C4-2B (cell line): ENCODE measurements at regions not wholly inside any gene's neighbourhood (a gene's known extent, or its start where the extent isn't known, plus 50 kb on each side); places are given as distances from the start of the nearest gene placed in this dataset.
"Not testable (repeated sequence)": the region's sequence is repeated elsewhere in the genome, so short reads cannot be mapped to it uniquely, and the experiment has no call there.

ENCODE experiments used
- H3K27ac ChIP-seq: fragments of 450-650 bp; 2 replicates; pipeline ENCODE4 v1.5.1; 2017
- ZFX ChIP-seq: fragments of 450-650 bp; IDR thresholded peaks from 2 replicates; pipeline ENCODE4 v1.6.1; 2017
- TF ChIP-seq, protein P1 (sequence below): fragments of 450-650 bp; conservative IDR thresholded peaks from 2 replicates; pipeline ENCODE4 v1.5.1; 2017; ENCODE audit warnings: mild to moderate bottlenecking

DNA sequence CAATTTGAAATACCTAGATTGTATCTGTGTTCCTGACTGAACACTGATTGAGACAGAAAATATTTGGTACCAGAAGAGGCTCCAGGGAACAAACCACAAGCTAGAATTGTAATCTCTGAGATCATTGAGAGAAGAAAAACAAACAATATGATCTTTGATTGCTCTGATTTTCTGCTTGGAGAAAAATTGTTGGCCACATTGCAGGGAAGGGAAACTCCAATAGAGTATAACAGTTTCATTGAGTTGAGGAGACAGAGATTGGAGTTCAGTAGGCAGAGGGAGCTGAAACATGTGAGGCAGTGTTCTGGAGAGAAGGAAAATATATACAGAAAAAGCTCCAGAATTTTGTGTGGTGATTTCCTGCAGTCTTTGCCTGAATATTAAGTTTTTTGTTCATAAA is 158.2 kb downstream of the C4orf33 start:
- TF ChIP-seq, protein P1, sequence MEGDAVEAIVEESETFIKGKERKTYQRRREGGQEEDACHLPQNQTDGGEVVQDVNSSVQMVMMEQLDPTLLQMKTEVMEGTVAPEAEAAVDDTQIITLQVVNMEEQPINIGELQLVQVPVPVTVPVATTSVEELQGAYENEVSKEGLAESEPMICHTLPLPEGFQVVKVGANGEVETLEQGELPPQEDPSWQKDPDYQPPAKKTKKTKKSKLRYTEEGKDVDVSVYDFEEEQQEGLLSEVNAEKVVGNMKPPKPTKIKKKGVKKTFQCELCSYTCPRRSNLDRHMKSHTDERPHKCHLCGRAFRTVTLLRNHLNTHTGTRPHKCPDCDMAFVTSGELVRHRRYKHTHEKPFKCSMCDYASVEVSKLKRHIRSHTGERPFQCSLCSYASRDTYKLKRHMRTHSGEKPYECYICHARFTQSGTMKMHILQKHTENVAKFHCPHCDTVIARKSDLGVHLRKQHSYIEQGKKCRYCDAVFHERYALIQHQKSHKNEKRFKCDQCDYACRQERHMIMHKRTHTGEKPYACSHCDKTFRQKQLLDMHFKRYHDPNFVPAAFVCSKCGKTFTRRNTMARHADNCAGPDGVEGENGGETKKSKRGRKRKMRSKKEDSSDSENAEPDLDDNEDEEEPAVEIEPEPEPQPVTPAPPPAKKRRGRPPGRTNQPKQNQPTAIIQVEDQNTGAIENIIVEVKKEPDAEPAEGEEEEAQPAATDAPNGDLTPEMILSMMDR, result no peak
- TF ChIP-seq ZFX, result no peak

DNA sequence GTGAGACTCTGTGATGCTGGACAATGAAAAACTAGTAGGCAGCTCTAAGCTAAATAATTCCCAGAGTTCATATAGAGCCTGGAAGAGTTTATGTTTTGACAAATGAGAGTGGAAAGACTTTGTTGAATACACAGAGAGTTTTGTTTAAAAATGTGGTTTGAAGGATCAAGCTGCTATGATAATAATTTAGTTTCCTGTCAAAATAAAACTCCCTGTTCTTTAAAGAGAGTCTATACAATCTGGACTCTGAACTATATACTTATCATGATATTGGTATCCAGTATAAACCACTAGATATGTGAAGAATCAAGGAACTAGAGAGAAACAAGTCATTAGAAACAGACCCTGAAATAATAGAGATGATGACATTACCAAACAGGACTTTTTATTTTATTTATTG is 158.6 kb downstream of the C4orf33 start:
- TF ChIP-seq, protein P1, result no peak
- TF ChIP-seq ZFX, result no peak
- no peak overlapping the region for H3K27ac ChIP-seq

More for the DNA sequence above, 158.2 kb downstream of the C4orf33 start:
- no peak overlapping the region for H3K27ac ChIP-seq

DNA sequence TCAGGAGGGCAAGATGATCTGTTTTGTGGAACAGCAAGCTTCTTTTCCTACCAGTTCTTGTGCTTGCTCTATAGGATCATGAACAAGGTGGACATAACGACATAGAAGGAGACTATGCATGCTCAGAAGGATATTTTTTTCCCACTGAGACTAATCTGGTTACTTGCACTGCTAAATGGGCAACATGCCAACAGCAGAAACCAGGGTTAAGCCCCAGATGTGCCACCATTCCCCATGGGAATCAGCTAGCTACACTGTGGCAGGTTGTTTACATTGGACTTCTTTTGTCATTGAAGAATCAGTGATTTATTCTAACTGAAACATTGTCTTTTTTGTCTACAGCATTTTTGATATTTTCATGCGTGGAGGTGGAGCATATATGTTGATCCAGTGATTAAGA is 165.6 kb downstream of the C4orf33 start:
- TF ChIP-seq, protein P1, result no peak
- TF ChIP-seq ZFX, result no peak

DNA sequence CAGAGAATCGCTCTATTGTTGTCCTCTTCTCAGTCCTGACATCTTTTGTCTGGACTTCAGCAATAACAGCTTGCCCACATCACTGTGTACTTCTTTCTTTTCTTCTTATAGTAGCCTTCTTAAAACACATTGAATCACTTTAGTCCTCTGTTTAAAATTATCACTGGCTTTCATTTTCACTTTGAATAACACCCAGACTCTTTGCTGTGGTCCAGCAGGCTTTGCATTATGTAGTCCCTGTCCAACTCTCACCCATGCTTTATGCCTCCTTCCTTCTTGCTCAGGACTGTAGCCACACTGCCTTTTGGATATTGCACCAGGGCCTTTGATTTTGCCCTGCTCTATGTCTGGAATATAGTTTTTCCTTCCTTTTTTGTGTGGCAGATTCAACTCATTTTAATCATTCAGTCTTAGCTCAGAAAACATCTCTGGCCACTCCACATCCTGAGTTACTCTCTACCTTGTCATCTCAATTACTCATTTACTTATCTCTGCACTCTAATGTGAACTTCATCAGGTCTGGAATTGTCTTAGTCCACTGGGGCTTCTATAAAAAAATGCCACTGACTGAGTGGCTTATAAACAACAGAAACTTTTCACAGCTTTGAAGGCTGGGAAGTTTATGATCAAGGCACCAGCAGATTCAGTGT is 168.2 kb downstream of the C4orf33 start:
- no peak overlapping the region for H3K27ac ChIP-seq
- no peak for TF ChIP-seq ZFX
- TF ChIP-seq, protein P1, result no peak

More for the DNA sequence above, 165.6 kb downstream of the C4orf33 start:
- H3K27ac ChIP-seq, result no peak overlapping the region

DNA sequence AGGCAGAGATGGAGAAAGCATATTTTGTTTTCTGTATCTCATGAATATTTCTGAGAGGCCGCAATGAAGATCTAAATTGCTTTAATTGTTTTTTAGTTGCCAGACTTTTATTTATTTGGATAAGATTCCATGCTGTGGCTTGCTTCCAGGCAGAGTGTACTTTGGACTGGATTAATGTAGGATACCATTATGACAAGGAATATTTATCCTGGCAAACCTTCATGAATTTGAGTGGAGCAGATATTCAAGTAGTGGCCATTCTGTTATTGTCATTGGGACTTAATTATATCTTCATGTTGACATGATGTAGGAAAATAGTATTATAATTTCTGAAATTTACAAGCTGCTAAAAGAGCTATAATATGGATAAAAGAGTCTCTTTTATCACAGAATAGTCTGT is 182.9 kb downstream of the C4orf33 start:
- TF ChIP-seq, protein P1, result no peak
- no peak for TF ChIP-seq ZFX
- no peak overlapping the region for H3K27ac ChIP-seq

DNA sequence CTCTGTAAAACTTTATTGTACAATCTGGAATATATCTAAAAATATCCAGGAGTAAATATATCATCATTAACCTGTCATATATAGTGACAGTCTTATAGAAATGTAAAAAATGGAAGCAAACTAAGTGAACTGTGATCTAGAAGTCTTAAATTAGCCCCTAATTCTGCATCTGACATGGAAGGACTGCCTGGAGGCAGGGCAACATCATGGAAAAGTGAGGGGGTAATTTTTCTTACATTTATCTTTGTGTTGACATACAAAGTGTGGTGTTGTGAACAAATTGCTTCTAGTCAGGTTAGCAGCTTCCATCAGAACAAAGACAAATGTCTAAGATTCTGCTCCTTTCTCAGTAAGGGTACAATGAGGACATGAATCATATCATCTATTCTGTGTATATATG is 186.3 kb downstream of the C4orf33 start:
- TF ChIP-seq ZFX, result no peak
- TF ChIP-seq, protein P1, result no peak
- H3K27ac ChIP-seq, result no peak overlapping the region

DNA sequence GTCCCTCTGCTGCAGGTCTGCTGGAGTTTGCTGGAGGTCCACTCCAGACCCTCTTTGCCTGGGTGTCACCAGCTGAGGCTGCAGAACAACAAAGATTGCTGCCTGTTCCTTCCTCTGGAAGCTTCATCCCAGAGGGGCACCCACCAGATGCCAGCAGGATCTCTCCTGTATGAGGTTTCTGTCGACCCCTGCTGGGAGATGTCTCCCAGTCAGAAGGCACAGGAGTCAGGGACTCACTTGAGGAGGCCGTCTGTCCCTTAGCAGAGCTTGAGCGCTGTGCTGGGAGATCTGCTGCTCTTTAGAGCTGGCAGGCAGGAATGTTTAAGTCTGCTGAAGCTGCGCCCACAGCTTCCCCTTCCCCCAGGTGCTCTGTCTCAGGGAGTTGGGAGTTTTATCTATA is 196.2 kb downstream of the C4orf33 start:
- not testable (repeated sequence) for H3K27ac ChIP-seq

DNA sequence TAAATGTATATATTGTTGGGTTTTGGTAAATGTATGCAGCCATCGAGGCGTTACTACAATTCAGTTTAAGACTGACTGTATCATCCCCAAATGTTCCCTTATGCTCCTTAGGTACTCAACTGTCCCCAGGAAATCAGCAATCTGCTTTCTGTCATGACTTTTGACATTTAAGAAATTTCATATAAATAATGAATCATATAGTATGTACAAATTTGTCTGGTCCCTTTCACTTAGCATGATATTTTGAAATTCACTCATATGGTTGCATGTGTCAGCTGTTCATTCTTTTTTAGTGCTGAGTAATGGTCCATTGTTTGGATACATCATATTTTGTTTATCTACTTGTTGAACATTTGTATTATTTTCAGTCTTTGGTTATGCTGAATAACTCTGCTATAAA is 218.8 kb downstream of the C4orf33 start:
- no peak for TF ChIP-seq ZFX
- TF ChIP-seq, protein P1, result no peak
- H3K27ac ChIP-seq, result no peak overlapping the region
